K562 (cell line): ENCODE measurements at regions not wholly inside any gene's neighbourhood (a gene's known extent, or its start where the extent isn't known, plus 50 kb on each side); places are given as distances from the start of the nearest gene placed in this dataset.

Experiments used
- ATAC-seq: fragments of 200-7000 bp; cut with Tn5 transposase; 3 replicates; pipeline ENCODE4 v1.9.1; 2020; ENCODE audit warnings: moderate library complexity
- BruUV-seq: library from RNA; stranded (reverse); fragments of 400-500 nt; replicated peaks from 2 replicates; lab custom pipeline; 2021; lab: Mats Ljungman, UMichigan
- CTCF ChIA-PET: fragments of 300-600 bp; formaldehyde crosslinking; extraction: SDS; loops from one replicate; lab custom pipeline; 2021; ENCODE audit warnings: low intra/inter-chr PET ratio; lab: Yijun Ruan, JAX
- POLR2A ChIA-PET: fragments of 300-600, 350-650 bp; sonication (Branson Sonifier 250); formaldehyde crosslinking; extraction: SDS; loops from one replicate; lab custom pipeline; 2021; ENCODE audit warnings: antibody characterized with exemption, inconsistent platforms; lab: Yijun Ruan, JAX
- DNase-seq, 4 experiments: peaks; one replicate each; pipeline versions ENCODE4 v3.0.0 to v3.0.0-alpha.2; 2011 to 2018; ENCODE audit warnings: low spot score in 3 of 4, mixed read lengths in 3 of 4; ENCODE audit errors: extremely low read depth in 1 of 4
- FAIRE-seq: peaks from 2 replicates; lab custom pipeline; 2011; peaks lifted over from hg19 to GRCh38; lab: Jason Lieb, UNC
- H2AFZ ChIP-seq: 2 replicates; pipeline ENCODE4 v1.6.0; 2011; ENCODE audit warnings: low read depth, low read length, control low read depth, inconsistent platforms
- H3K27ac ChIP-seq: fragments of 200-600 bp; 3 replicates; pipeline ENCODE4 v1.8.0; 2011; ENCODE audit warnings: low read depth, mild to moderate bottlenecking, control low read depth, inconsistent platforms, low read length, moderate library complexity, mixed read lengths; ENCODE audit errors: extremely low read depth
- H3K27me3 ChIP-seq, 2 experiments: fragments of 300-600 bp in 1 of 2; 2 replicates in 1 of 2; 3 replicates in 1 of 2; pipeline versions ENCODE4 v1.6.0 to v1.8.0; 2011; ENCODE audit warnings: inconsistent platforms in 2 of 2, low read length in 2 of 2, mild to moderate bottlenecking in 1 of 2, mixed read lengths in 1 of 2, moderate library complexity in 1 of 2; ENCODE audit not compliant: control insufficient read depth in 2 of 2, insufficient read depth in 2 of 2
- H3K36me3 ChIP-seq: fragments of 300-600 bp; 3 replicates; pipeline ENCODE4 v1.8.0; 2011; ENCODE audit warnings: mild to moderate bottlenecking, low read length, inconsistent platforms; ENCODE audit not compliant: control insufficient read depth, insufficient read depth
- H3K4me1 ChIP-seq, 2 experiments: fragments of 200-600 bp in 1 of 2; replicated peaks in 1 of 2; 2 replicates in 1 of 2; 3 replicates in 1 of 2; pipeline versions ENCODE4 v1.5.1 to v1.8.0; 2011; ENCODE audit warnings: inconsistent platforms in 2 of 2, low read length in 2 of 2, mild to moderate bottlenecking in 1 of 2, mixed read lengths in 1 of 2, moderate library complexity in 1 of 2; ENCODE audit not compliant: control insufficient read depth in 2 of 2, insufficient read depth in 2 of 2
- H3K4me2 ChIP-seq: 2 replicates; pipeline ENCODE4 v1.6.1; 2011; ENCODE audit warnings: low read length, control low read depth, inconsistent platforms, mixed read lengths; ENCODE audit not compliant: insufficient read depth
- H3K4me3 ChIP-seq: fragments of 200-600 bp; sonication (generic), shearing (Covaris generic); 2 replicates; pipeline ENCODE4 v1.5.1; 2016; ENCODE audit warnings: control low read depth, inconsistent platforms
- H3K79me2 ChIP-seq: fragments of 200-600 bp; 3 replicates; pipeline ENCODE4 v1.8.0; 2011; ENCODE audit warnings: low read length, inconsistent platforms; ENCODE audit not compliant: control insufficient read depth, insufficient read depth
- H3K9ac ChIP-seq, 2 experiments: 2 replicates each; pipeline versions ENCODE4 v1.6.0 to v1.6.1; 2011; ENCODE audit warnings: low read depth in 2 of 2, low read length in 2 of 2, control low read depth in 1 of 2, inconsistent platforms in 1 of 2, mild to moderate bottlenecking in 1 of 2, mixed read lengths in 1 of 2; ENCODE audit not compliant: insufficient read depth in 1 of 2
- H3K9me1 ChIP-seq: one replicate; pipeline ENCODE4 v1.6.0; 2011; ENCODE audit warnings: inconsistent platforms, mild to moderate bottlenecking, low read length, moderate library complexity; ENCODE audit not compliant: control insufficient read depth, insufficient read depth
- H3K9me3 ChIP-seq: replicated peaks from 2 replicates; pipeline ENCODE4 v1.5.1; 2011; ENCODE audit warnings: low read depth, low read length, inconsistent platforms; ENCODE audit not compliant: control insufficient read depth, insufficient read depth
- H4K20me1 ChIP-seq: replicated peaks from 2 replicates; pipeline ENCODE4 v1.6.1; 2011; ENCODE audit warnings: low read length, inconsistent platforms, mixed read lengths; ENCODE audit not compliant: control insufficient read depth, insufficient read depth
- CBFA2T3 ChIP-seq: fragments of 450-650 bp; IDR thresholded peaks from 2 replicates; pipeline ENCODE4 v1.6.1; 2017
- NELFE ChIP-seq: IDR thresholded peaks from 2 replicates; pipeline ENCODE4 v1.6.1; 2011; ENCODE audit warnings: mild to moderate bottlenecking; ENCODE audit not compliant: insufficient read depth, insufficient read length
- POLR2A ChIP-seq: fragments of 450-650 bp; conservative IDR thresholded peaks from 2 replicates; pipeline ENCODE4 v1.6.1; 2016
- ZNF324 ChIP-seq: fragments of 250-450 bp; sonication (Bioruptor Pico); IDR thresholded peaks from 2 replicates; pipeline ENCODE4 v1.4.0; 2020; ENCODE audit warnings: mild to moderate bottlenecking
- WGBS: fragments of 100-300 bp; shearing (Covaris generic); methylation state at CpG from one replicate; pipeline ENCODE4 v1.1.6; 2016; ENCODE audit warnings: low coverage, mixed read lengths; ENCODE audit not compliant: insufficient coverage; ENCODE audit errors: missing lambda C conversion rate; 5-methylcytosine and 5-hydroxymethylcytosine counted together
- in situ Hi-C: fragments of 300-500 bp; cut with MboI; formaldehyde crosslinking; loops from 4 replicates; pipeline ENCODE4 v1.15.0; 2018; ENCODE audit warnings: inconsistent platforms, mixed read lengths
- intact Hi-C: fragments of 100-400 bp; cut with micrococcal nuclease; formaldehyde crosslinking; loops from 2 replicates; pipeline ENCODE4 v1.14.2; 2022

GRCh38 chr18:77990901-77991300 lies 741.3 kb downstream of the GALR1 start:
- Histone ChIP-seq H3K9me1 (no peaks in the 10 kb centered on the region), H3K79me2 (peaks cover 77% of the 10 kb centered on the region), H3K36me3 (peaks cover 70% of the 10 kb centered on the region), H2AFZ (no peak overlapping the region), H4K20me1 (peaks cover 23% of the 10 kb centered on the region; the same call in 1 of the 2 replicates), H3K27me3 (0 out of 5 replicates have a peak, but pooled peaks cover 0 to 1% of the 10 kb centered on the region in 2 experiments), H3K4me2 (peak overlapping the region; percentile 98), H3K27ac (peak overlapping the region; percentile 32), H3K9me3 (no peaks in the 10 kb centered on the region), H3K4me1 (peaks cover 0 to 4% of the 10 kb centered on the region in 2 experiments; a peak in 2 of 5 replicates), H3K4me3 (peak overlapping the region; percentile 80), H3K9ac (peak overlapping the region; percentile 91 to 95)
- no peak for DNase-seq
- no TSS peak for BruUV-seq
- ATAC-seq: peak; percentile 17; the same call in 2 of the 3 replicates
- intact Hi-C loops (loop anchor here (10.0 kb wide), 1 partner anchor 1514 kb away; no protein-coding TSS in a partner anchor), in situ Hi-C loops (no loop called here)
- no peak for FAIRE-seq
- WGBS: 1% methylated on average over 9 of the region's 13 CpGs
- POLR2A ChIA-PET: no interaction called here
- TF ChIP-seq ZNF324: no peak
- CTCF ChIA-PET: no interaction called here

DNA sequence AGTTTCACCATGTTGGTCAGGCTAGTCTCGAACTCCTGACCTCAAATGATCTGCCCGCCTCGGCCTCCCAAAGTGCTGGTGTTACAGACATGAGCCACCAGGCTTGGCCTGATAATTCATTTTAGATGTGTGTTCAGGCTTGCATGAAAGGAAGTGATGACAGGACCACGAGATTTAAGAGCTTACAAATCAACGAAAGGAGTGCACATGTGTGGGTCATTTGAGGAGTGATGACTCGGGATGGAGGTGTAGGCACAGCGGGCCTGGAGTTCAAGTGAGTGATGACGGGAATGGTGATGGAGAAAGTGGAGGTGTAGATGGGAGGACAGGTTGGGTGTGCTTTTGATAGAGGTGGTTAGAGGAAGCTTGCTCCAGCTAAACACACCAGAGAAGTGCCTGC lies 742.4 kb downstream of the GALR1 start:
- H3K36me3 ChIP-seq: peaks cover 59% of the 10 kb centered on the region
- DNase-seq (no peak), ATAC-seq (peak; percentile 9), FAIRE-seq (no peak)
- H3K27me3 ChIP-seq: peaks cover 0 to 2% of the 10 kb centered on the region in 2 experiments; a peak in 2 of 5 replicates
- H3K4me2 ChIP-seq: peak overlapping the region; percentile 98
- CTCF ChIA-PET: interaction anchor here (0.6 kb wide), 1 partner anchor 1170 kb away, joined by 3 read pairs; the partner anchor contains the start of gene ZNF236
- intact Hi-C loops: loop anchor here (10.0 kb wide), 1 partner anchor 1513 kb away; no protein-coding TSS in a partner anchor
- BruUV-seq: no TSS peak
- H2AFZ ChIP-seq: no peak overlapping the region
- in situ Hi-C loops: no loop called here
- H3K9me1 ChIP-seq: no peaks in the 10 kb centered on the region
- POLR2A ChIA-PET: interaction anchor here (1.4 to 1.5 kb wide), 2 partner anchors 13 to 20 kb away, joined by 4 to 7 read pairs; no protein-coding TSS in a partner anchor
- peaks cover 0 to under 1% of the 10 kb centered on the region in 2 experiments; a peak in 2 of 5 replicates for H3K4me1 ChIP-seq
- H3K27ac ChIP-seq: peak overlapping the region; percentile 83
- H3K4me3 ChIP-seq: peak overlapping the region; percentile 80
- peak overlapping the region; percentile 91 to 95 for H3K9ac ChIP-seq
- H3K79me2 ChIP-seq: peaks cover 65% of the 10 kb centered on the region
- H4K20me1 ChIP-seq: 0 out of 2 replicates have a peak, but pooled peaks cover 15% of the 10 kb centered on the region
- H3K9me3 ChIP-seq: no peaks in the 10 kb centered on the region
- 0% methylated on average over 8 of the region's 8 CpGs for WGBS
- TF ChIP-seq CBFA2T3 (peak; percentile 39), NELFE (no peak), POLR2A (0 out of 2 replicates have a peak, but pooled peaks have one; percentile 61)
